K562 (cell line): ENCODE measurements at regions not wholly inside any gene's neighbourhood (a gene's known extent, or its start where the extent isn't known, plus 50 kb on each side); places are given as distances from the start of the nearest gene placed in this dataset.

Source experiments
- ETV5 ChIP-seq: sonication (generic); formaldehyde crosslinking; IDR thresholded peaks from 2 replicates; pipeline ENCODE4 v1.4.0; 2020; ENCODE audit warnings: low read depth, mild to moderate bottlenecking, missing genetic modification reagents
- JUNB ChIP-seq: fragments of 450-650 bp; formaldehyde crosslinking; conservative IDR thresholded peaks from 2 replicates; pipeline ENCODE4 v1.4.0; 2020; ENCODE audit warnings: mild to moderate bottlenecking
- JUND ChIP-seq, 2 experiments: IDR thresholded peaks; 2 replicates in 1 of 2; 3 replicates in 1 of 2; pipeline ENCODE4 v1.6.1; 2011; ENCODE audit warnings: borderline replicate concordance in 2 of 2, low read depth in 2 of 2, low read length in 2 of 2, improper control_type of control experiment in 1 of 2, missing biosample characterization in 1 of 2, missing genetic modification characterization in 1 of 2, missing genetic modification reagents in 1 of 2
- NFYB ChIP-seq: IDR thresholded peaks from 2 replicates; pipeline ENCODE4 v1.6.1; 2011; ENCODE audit warnings: mild to moderate bottlenecking, moderate library complexity; ENCODE audit not compliant: insufficient read length; ENCODE audit errors: extremely low read depth
- RB1 ChIP-seq: fragments of 450-650 bp; IDR thresholded peaks from 2 replicates; pipeline ENCODE4 v1.6.1; 2017; ENCODE audit warnings: low read depth, mild to moderate bottlenecking
- TBL1XR1 ChIP-seq, 2 experiments: IDR thresholded peaks; 2 replicates each; pipeline ENCODE4 v1.6.1; 2012; ENCODE audit warnings: improper control_type of control experiment in 2 of 2, low read length in 2 of 2, mild to moderate bottlenecking in 1 of 2
- YY1 ChIP-seq, 3 experiments: IDR thresholded peaks; 2 replicates each; pipeline ENCODE4 v1.6.1; 2011; ENCODE audit warnings: low read length in 2 of 3, mild to moderate bottlenecking in 2 of 3, moderate library complexity in 2 of 3, borderline replicate concordance in 1 of 3, control low read depth in 1 of 3, low read depth in 1 of 3; ENCODE audit not compliant: insufficient read depth in 3 of 3, insufficient replicate concordance in 2 of 3, control insufficient read depth in 1 of 3, insufficient read length in 1 of 3; ENCODE audit errors: extremely low read depth in 1 of 3
- ZC3H11A ChIP-seq: IDR thresholded peaks from 2 replicates; pipeline ENCODE4 v1.6.1; 2012; ENCODE audit warnings: low read depth, low read length, improper control_type of control experiment
- ZNF408 ChIP-seq: fragments of 250-450 bp; sonication (Bioruptor Pico); IDR thresholded peaks from 2 replicates; pipeline ENCODE4 v1.4.0; 2020; ENCODE audit warnings: low read depth, mild to moderate bottlenecking, moderate library complexity
- TF ChIP-seq, protein P1 (sequence below), 3 experiments: IDR thresholded peaks in 2 of 3; conservative IDR thresholded peaks in 1 of 3; 2 replicates each; pipeline ENCODE4 v1.5.1; 2011 to 2012; ENCODE audit warnings: low read length in 3 of 3, mild to moderate bottlenecking in 3 of 3, control low read depth in 2 of 3, improper control_type of control experiment in 1 of 3, inconsistent platforms in 1 of 3, low read depth in 1 of 3, mixed read lengths in 1 of 3, moderate library complexity in 1 of 3; ENCODE audit not compliant: insufficient read depth in 2 of 3
- TF ChIP-seq, protein P2 (sequence below): fragments of 450-650 bp; conservative IDR thresholded peaks from 2 replicates; pipeline ENCODE4 v1.6.1; 2016; ENCODE audit warnings: missing genetic modification characterization, low read depth, mild to moderate bottlenecking, control low read depth, missing compliant biosample characterization
- TF ChIP-seq, protein P3 (sequence below): fragments of 450-650 bp; IDR thresholded peaks from 2 replicates; pipeline ENCODE4 v1.6.1; 2016; ENCODE audit warnings: low read depth

DNA sequence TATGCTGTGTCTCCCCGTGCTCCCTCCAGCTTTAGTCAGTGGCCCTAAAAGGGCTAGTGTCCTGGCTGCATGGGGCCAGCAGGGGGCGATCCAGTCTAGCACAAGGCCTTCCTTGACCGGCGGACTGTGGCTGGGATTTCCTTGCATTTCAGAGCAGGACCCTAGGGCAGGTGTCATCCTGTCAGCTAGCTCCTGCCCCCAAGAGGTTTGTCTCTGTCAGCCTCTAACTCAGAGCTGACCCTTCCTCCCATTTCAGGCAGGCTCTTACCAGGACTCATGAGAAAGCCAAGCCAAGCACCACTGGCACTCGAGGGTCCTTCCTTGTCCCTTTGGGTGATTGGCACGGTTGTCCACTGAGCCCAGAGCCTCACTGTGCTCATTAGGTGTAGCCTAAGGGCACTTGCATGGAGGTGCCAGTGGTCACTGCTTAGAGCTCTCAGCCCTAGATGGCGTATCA, 140.3 kb downstream of the RPIA start:
- TF ChIP-seq, protein P1, sequence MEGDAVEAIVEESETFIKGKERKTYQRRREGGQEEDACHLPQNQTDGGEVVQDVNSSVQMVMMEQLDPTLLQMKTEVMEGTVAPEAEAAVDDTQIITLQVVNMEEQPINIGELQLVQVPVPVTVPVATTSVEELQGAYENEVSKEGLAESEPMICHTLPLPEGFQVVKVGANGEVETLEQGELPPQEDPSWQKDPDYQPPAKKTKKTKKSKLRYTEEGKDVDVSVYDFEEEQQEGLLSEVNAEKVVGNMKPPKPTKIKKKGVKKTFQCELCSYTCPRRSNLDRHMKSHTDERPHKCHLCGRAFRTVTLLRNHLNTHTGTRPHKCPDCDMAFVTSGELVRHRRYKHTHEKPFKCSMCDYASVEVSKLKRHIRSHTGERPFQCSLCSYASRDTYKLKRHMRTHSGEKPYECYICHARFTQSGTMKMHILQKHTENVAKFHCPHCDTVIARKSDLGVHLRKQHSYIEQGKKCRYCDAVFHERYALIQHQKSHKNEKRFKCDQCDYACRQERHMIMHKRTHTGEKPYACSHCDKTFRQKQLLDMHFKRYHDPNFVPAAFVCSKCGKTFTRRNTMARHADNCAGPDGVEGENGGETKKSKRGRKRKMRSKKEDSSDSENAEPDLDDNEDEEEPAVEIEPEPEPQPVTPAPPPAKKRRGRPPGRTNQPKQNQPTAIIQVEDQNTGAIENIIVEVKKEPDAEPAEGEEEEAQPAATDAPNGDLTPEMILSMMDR (IDR thresholded peaks at IDR 0.05 in 2 of 3, conservative IDR thresholded peaks at IDR 0.05 in 1 of 3; ENCODE audit: insufficient read depth in 2 of 3, low read depth in 1 of 3, low read length in 3 of 3), result peak; percentile 86 to 94 (median 89)
- TF ChIP-seq, protein P2, sequence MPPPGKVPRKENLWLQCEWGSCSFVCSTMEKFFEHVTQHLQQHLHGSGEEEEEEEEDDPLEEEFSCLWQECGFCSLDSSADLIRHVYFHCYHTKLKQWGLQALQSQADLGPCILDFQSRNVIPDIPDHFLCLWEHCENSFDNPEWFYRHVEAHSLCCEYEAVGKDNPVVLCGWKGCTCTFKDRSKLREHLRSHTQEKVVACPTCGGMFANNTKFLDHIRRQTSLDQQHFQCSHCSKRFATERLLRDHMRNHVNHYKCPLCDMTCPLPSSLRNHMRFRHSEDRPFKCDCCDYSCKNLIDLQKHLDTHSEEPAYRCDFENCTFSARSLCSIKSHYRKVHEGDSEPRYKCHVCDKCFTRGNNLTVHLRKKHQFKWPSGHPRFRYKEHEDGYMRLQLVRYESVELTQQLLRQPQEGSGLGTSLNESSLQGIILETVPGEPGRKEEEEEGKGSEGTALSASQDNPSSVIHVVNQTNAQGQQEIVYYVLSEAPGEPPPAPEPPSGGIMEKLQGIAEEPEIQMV (tag), result no peak
- TF ChIP-seq TBL1XR1 (IDR thresholded peaks at IDR 0.05; ENCODE audit: low read length in 2 of 2) (no peak), ZC3H11A (no peak), JUND (IDR thresholded peaks at IDR 0.05; ENCODE audit: borderline replicate concordance, low read depth, low read length) (no peak), JUND (tag; IDR thresholded peaks at IDR 0.05; ENCODE audit: borderline replicate concordance, low read depth, low read length) (no peak), NFYB (no peak), ZNF408 (CRISPR knock-in tag) (no peak), YY1 (IDR thresholded peaks at IDR 0.05; ENCODE audit: borderline replicate concordance in 1 of 3, control insufficient read depth in 1 of 3, extremely low read depth in 1 of 3, insufficient read depth in 3 of 3, insufficient read length in 1 of 3, insufficient replicate concordance in 2 of 3, low read depth in 1 of 3, low read length in 2 of 3) (no peak), RB1 (0 out of 2 replicates have a peak, but pooled peaks have one; percentile 15), ETV5 (CRISPR knock-in tag) (no peak), JUNB (CRISPR knock-in tag) (no peak)
- TF ChIP-seq, protein P3, sequence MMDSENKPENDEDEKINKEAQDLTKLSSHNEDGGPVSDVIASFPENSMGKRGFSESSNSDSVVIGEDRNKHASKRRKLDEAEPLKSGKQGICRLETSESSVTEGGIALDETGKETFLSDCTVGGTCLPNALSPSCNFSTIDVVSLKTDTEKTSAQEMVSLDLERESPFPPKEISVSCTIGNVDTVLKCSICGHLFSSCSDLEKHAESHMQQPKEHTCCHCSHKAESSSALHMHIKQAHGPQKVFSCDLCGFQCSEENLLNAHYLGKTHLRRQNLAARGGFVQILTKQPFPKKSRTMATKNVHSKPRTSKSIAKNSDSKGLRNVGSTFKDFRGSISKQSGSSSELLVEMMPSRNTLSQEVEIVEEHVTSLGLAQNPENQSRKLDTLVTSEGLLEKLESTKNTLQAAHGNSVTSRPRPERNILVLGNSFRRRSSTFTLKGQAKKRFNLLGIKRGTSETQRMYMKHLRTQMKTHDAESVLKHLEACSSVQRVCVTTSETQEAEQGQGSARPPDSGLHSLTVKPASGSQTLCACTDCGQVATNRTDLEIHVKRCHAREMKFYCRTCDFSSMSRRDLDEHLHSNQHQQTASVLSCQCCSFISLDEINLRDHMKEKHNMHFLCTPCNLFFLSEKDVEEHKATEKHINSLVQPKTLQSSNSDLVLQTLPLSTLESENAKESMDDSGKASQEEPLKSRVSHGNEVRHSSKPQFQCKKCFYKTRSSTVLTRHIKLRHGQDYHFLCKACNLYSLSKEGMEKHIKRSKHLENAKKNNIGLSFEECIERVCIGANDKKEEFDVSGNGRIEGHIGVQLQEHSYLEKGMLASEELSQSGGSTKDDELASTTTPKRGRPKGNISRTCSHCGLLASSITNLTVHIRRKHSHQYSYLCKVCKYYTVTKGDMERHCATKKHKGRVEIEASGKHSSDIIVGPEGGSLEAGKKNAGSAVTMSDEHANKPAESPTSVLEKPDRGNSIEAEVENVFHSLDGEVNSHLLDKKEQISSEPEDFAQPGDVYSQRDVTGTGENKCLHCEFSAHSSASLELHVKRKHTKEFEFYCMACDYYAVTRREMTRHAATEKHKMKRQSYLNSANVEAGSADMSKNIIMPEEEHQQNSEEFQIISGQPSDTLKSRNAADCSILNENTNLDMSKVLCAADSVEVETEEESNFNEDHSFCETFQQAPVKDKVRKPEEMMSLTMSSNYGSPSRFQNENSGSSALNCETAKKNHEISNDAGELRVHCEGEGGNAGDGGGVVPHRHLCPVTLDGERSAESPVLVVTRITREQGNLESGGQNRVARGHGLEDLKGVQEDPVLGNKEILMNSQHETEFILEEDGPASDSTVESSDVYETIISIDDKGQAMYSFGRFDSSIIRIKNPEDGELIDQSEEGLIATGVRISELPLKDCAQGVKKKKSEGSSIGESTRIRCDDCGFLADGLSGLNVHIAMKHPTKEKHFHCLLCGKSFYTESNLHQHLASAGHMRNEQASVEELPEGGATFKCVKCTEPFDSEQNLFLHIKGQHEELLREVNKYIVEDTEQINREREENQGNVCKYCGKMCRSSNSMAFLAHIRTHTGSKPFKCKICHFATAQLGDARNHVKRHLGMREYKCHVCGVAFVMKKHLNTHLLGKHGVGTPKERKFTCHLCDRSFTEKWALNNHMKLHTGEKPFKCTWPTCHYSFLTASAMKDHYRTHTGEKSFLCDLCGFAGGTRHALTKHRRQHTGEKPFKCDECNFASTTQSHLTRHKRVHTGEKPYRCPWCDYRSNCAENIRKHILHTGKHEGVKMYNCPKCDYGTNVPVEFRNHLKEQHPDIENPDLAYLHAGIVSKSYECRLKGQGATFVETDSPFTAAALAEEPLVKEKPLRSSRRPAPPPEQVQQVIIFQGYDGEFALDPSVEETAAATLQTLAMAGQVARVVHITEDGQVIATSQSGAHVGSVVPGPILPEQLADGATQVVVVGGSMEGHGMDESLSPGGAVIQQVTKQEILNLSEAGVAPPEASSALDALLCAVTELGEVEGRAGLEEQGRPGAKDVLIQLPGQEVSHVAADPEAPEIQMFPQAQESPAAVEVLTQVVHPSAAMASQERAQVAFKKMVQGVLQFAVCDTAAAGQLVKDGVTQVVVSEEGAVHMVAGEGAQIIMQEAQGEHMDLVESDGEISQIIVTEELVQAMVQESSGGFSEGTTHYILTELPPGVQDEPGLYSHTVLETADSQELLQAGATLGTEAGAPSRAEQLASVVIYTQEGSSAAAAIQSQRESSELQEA, result no peak
